Right renal pelvis (tissue), 4 donors: ENCODE measurements at regions not wholly inside any gene's neighbourhood (a gene's known extent, or its start where the extent isn't known, plus 50 kb on each side); places are given as distances from the start of the nearest gene placed in this dataset.

Experiments
- DNase-seq, 4 donors: peaks; one replicate each; pipeline ENCODE4 v3.0.0-alpha.2; 2013; ENCODE audit warnings: low read depth in 4 of 4, low spot score in 3 of 4, missing footprints in 1 of 4

DNA sequence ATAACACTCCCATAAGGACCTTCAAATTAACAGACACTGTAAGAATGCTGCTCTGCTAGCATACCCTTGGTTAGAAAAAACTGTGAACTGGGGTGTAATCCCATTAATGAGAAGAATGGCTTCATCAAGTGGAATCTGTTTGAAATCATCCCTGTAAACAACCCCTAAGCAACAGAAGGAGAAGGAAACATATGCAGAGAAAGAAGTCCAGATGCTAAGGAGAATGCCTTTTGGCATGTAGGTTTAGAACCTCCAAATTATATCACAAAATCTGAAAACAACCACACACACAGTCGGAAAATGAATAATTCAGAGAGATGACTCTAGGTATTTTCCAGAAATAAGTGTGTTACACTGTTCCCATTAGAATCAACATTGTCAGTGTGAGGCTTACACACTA lies 140.2 kb downstream of the NUAK1 start:
- DNase-seq: no peak

DNA sequence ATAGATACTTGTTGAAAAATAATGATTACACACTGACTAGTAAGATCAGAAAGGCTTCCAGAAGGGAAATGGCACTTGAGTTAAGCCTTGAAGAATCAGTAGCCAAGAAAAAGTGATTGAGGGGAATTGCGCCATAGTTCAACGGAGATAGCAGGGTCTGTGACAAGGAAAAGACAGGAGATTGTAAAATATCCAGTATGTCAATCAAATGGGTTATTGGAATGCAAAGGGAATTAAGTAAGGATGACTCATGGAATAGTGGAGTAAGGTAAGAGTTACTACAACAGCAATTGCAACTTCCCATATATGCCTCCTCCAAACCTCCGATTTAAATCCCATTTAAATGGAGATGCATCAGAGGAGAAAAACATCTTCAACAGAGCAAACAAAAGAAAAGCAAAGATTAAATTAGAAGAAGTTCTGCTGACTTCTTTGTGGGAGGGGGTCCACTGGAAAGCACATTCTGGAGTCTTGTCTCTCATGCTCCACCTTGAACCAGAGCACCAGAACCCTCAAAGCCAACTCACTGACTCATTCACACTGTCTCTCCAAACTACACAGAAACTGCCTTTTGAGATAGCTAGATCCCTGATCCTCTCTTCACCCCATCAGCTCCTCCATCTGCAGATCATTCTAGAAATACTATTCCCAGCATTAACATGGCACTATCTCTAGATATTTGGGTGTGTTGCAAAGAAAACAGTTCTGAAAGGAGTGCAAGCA lies 138.2 kb downstream of the NUAK1 start:
- no peak for DNase-seq

DNA sequence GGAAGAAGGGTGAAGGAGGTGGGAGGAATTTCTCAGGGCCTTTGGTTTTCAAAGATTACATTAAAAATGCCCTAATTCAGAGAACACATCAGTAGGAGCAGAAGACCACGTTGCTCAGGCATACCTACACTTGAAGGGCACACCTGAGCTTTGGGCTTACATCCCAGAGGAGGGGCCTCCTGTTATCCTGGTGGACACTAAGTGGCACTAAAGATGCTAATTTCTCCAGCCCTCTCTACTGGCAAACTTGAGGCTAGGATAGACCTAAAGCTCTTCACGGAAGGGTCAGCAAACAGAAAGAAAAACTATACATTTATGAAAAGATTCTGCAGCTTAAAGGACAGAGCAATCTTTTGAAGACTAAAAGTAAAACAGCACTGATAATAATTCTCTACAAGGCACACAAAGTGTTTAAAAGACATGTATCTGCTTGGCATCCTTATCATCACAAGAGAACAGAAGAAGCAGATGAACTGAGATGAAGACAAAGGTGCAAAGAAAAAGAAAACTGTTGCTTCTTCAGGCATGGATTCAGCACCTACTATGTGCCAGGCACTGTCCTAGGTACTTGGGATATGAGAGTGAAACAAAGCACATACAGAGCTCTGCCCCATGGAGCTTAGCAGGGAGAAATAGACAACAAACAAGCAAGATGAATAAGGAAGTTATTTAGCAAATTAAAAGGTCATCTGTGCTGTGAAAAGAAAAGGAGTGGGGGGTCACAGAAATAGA lies 137.5 kb downstream of the NUAK1 start:
- no peak for DNase-seq

DNA sequence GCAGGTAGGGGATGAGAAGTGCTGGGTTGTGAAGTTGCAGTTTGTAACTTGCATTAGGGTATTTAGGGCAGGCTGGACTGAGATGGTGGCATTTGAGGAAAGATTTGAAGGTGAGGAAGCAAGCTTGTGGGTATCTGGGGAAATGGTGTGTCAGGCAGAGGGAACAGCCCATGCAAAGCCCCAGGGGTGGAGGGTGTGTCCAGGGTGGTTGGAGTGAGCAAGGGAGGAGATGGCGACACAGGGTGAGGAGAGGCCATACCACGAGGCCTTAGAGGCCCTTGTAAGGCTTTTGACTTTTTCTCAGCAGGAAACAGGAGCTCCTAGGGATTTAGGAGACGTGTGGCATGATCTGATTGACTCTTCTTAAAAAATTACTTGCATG lies 136.9 kb downstream of the NUAK1 start:
- DNase-seq: no peak

DNA sequence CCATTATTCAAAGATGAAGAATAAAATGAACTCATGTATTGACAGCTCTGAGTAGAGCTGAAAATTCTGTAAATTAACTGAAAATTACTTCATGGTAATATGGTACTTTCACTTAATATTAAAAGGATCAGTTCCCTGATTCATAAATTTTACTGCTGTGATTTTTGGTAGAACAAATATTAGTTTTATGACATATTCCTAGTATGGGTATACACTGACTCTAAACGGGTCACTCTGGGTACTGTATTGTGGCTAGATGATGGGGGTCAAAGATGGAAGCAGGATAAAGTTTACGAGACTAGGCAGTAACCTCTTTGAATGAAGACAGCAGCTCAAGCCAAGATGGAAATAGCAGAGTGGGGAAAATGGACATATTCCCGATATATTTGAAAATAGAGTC lies 135.5 kb downstream of the NUAK1 start:
- no peak for DNase-seq

DNA sequence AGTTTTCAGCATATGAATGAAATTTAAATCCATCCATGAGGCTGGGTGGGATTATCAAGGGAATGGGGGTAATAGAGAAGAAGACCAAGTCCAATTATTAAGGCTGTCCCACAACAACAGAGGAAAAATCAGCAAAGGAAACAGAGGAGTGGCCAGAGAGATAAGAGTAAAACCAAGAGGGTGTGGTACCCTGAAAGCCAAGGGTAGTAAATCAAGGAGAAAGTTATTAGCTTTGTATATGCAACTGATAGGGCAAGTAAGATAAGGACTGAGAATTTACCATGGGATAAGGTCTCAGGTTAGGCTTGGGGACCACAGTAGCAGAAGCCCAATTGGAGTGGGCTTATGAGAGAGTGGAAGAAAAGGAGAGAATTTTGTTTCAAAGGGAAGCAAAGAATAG lies 134.5 kb downstream of the NUAK1 start:
- no peak for DNase-seq

DNA sequence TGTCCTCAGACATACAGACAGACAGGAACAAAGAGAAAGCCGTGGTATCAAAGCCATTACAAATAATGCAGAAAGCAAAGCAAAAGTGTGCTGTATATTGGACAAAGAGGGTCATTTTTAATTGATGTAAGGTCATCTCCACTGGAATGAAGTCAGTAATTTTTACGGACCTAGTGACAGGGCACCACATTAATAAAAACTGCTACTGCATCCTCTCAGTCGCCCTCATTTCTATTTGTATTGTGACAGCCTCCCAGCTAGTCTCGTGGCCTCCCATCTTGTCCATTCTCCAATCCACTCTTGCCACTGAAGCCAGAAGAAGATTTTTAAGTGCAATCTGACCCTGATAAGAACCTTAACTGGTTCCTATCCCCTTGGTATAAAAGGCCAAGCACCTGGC lies 132.4 kb downstream of the NUAK1 start:
- DNase-seq: no peak

DNA sequence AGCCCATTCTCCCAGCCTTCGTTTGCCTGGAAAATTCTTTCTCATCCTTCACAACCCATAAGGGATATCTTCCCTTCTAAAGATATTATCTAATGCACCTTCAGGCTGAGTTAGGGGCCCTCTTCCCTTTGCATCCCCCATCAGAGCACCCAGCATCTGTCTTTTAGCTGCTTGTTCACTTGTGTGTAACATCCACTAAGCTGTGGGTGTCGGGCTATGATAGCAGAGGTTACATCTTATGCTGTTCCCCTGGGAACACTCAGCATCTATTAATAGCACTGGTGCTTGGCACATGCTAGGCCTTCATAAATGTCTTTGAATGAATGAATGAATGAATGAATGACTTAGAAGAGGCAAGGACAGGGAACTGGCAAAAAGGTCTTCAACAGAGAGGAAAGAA lies 131.8 kb downstream of the NUAK1 start:
- DNase-seq: no peak

DNA sequence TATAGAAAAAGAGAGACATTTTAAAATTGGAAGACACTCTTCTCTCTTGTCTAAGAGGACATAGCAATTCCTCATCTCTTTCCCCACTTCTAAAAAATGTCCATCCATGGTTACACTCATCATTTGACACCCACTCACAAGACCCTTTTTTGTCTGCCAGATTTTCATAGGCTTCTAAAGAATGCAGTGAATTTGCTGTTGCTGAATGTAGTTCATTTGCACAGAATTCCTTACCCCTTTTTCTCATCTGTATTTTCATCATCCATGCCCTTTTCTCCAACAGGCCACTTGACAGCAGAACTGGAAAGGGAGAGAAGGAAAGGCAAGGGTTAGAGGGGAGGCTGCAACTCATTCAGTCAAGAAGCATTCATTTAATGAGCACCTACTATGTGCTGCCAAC lies 128.0 kb downstream of the NUAK1 start:
- DNase-seq: no peak
